ENCODE measurements at regions not wholly inside any gene's neighbourhood (a gene's known extent, or its start where the extent isn't known, plus 50 kb on each side); places are given as distances from the start of the nearest gene placed in this dataset.

- TF ChIP-seq E4F1 (IDR thresholded peaks at IDR 0.05; ENCODE audit: borderline replicate concordance, partially characterized antibody), result no peak
- TF ChIP-seq IRF5 (IDR thresholded peaks at IDR 0.05; ENCODE audit: borderline replicate concordance), result no peak
- TF ChIP-seq ZBED1 (IDR thresholded peaks at IDR 0.05; ENCODE audit: borderline replicate concordance), result no peak
- no peak; the same call in 1 of the 2 replicates for TF ChIP-seq BMI1 (IDR thresholded peaks at IDR 0.05; ENCODE audit: borderline replicate concordance)
- no peak for TF ChIP-seq CBFB (IDR thresholded peaks at IDR 0.05; ENCODE audit: low read depth)
- no peak for TF ChIP-seq YY1 (IDR thresholded peaks at IDR 0.05; ENCODE audit: low read depth, low read length)
- no peak for TF ChIP-seq CEBPZ (IDR thresholded peaks at IDR 0.05; ENCODE audit: low read depth, low read length)
- no peak for TF ChIP-seq POLR2A (IDR thresholded peaks at IDR 0.05; ENCODE audit: low read depth, low read length)
- no peak for TF ChIP-seq SREBF1 (IDR thresholded peaks at IDR 0.05; ENCODE audit: low read length)
- TF ChIP-seq ESRRA (IDR thresholded peaks at IDR 0.05; ENCODE audit: low read length), result no peak
- TF ChIP-seq CHD1 (IDR thresholded peaks at IDR 0.05; ENCODE audit: low read depth, low read length), result no peak
- no peak for TF ChIP-seq POLR2AphosphoS2 (IDR thresholded peaks at IDR 0.05; ENCODE audit: low read depth, low read length)
- peak; percentile 49 to 84; a peak in 2 of 4 replicates for TF ChIP-seq EP300 (IDR thresholded peaks at IDR 0.05; ENCODE audit: borderline replicate concordance in 1 of 2, control insufficient read depth in 1 of 2, low read depth in 2 of 2, low read length in 2 of 2)
- no peak for TF ChIP-seq MAX (IDR thresholded peaks at IDR 0.05; ENCODE audit: low read depth, low read length)
- TF ChIP-seq CTCF (IDR thresholded peaks at IDR 0.05 in 2 of 3, conservative IDR thresholded peaks at IDR 0.05 in 1 of 3; ENCODE audit: control insufficient read depth in 2 of 3, extremely low read depth in 1 of 3, insufficient read depth in 1 of 3, low read depth in 3 of 3, low read length in 3 of 3), result peak in 1 of 3 experiments; percentile 7; a peak in 1 of 6 replicates
- no peak for TF ChIP-seq E2F4 (IDR thresholded peaks at IDR 0.05; ENCODE audit: low read depth, low read length)
- TF ChIP-seq HDAC2 (IDR thresholded peaks at IDR 0.05), result no peak
- no peak for TF ChIP-seq SUPT20H (IDR thresholded peaks at IDR 0.05; ENCODE audit: borderline replicate concordance, control insufficient read depth, low read depth, low read length)
- TF ChIP-seq USF1 (IDR thresholded peaks at IDR 0.05; ENCODE audit: borderline replicate concordance, extremely low read length, insufficient read depth, low read depth, low read length), result no peak
- no peak for TF ChIP-seq CBX5 (IDR thresholded peaks at IDR 0.05; ENCODE audit: low read depth)
Measured at GRCh38 chr14:100015251-100015655, 50.0 kb upstream of the EVL start (continued).
